Eye (tissue), 1 donor: ENCODE measurements at regions not wholly inside any gene's neighbourhood (a gene's known extent, or its start where the extent isn't known, plus 50 kb on each side); places are given as distances from the start of the nearest gene placed in this dataset.
"Not testable (repeated sequence)": the region's sequence is repeated elsewhere in the genome, so short reads cannot be mapped to it uniquely, and the experiment has no call there.

Experiments used
- DNase-seq: peaks from one replicate; pipeline ENCODE4 v3.0.0-alpha.2; 2015

DNA sequence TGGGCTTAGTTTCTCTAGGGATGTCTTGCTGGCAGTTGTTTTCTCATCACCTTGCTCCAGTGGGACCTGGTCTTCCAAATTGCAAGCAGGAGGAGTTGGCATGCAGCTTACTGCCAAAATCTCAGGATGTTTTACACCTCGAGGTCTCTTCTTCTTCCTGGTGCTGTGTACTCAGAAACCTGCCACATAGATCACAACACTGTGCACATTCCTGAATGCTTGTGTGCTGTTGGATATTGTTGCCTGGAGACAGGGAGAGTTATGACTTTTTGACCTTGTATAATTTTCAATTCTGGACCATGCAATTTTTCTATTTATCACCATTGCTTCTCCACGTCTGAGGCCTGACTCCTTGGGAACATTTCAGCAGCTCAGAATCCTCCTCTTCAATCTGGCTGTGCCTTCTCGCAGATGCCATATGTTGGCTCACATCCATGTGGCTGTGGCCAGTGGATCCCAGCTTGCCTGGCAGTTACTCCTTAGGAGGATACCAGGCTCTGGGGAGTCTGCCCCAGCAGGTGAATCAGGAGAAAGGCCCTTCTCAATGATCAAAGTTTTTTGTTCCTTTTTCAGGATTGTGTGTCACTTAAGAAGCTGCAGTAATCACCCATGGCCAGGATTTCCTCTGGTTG lies 489.3 kb downstream of the TSN start:
- DNase-seq = no peak

- DNase-seq = no peak
Observed at GRCh38 chr2:122249673-122250072, 494.2 kb downstream of the TSN start.

GRCh38 chr2:122251158-122251557 lies 495.7 kb downstream of the TSN start:
- DNase-seq = no peak

DNA sequence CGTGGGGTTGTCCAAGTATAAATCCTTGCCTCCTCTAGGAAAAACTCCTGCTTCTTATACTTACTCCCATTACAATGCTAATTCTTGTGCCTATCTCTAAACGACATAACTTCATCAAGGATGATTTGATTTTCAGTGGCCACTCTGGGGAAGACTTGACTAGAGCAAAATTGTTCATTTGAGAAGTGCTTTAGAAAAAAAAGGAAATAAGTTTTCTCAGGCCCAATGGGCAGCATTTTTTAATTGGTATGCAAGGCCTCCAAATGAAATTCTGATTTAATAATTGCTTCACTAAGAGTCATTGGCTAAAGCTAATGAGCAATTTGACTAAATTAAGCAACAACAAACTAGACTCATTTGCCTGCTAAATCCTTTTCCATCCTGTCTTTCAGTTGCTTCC lies 496.1 kb downstream of the TSN start:
- no peak for DNase-seq

DNA sequence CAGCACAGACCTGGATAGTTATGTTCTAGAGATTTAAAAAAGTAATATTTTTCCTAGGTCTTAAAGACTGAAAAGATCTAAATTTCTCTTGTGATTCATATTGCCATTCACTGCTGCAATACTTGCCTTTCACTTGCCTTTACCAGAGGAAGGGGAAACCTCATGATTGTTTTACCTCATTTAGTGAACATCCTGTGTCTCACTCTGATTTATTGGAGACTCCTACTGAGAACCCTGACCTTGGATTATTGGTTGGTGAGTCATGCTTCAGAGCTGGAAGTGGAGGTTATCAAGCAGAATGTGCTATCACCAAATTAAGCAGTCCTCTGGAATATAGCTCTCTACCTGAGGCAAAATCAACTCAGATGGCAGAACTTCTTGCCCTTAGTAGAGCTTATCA lies 500.5 kb downstream of the TSN start:
- DNase-seq = no peak

GRCh38 chr2:122261911-122262310 lies 506.5 kb downstream of the TSN start:
- peak; percentile 22 for DNase-seq

DNA sequence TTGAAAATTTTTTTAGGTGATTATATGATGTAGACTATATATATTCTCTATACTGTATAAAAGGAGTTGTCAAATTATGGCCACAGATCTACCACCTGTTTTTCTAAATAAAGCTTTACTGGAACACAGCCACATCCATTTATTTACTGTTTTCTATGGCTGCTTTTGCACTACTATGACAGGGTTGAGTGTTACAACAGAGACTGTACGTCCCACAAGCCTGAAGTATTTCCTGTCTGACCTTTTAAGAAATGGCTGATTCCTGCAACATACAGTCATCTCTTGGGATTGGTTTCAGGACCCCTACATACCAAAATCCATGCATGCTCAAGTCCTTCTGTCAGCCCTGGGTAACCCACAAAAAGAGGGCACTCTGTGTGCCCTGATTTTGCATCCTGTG lies 508.3 kb downstream of the TSN start:
- DNase-seq = no peak

- DNase-seq = peak; percentile 69
Observed at GRCh38 chr2:122266636-122267035, 511.2 kb downstream of the TSN start.

GRCh38 chr2:122267947-122268346 lies 512.5 kb downstream of the TSN start:
- DNase-seq = no peak

- no peak for DNase-seq
Observed at GRCh38 chr2:122273785-122274419, 518.5 kb downstream of the TSN start.

- DNase-seq = no peak
Observed at GRCh38 chr2:122277956-122278355, 522.5 kb downstream of the TSN start.

- no peak for DNase-seq
Observed at GRCh38 chr2:122300758-122301157, 545.3 kb downstream of the TSN start.

DNA sequence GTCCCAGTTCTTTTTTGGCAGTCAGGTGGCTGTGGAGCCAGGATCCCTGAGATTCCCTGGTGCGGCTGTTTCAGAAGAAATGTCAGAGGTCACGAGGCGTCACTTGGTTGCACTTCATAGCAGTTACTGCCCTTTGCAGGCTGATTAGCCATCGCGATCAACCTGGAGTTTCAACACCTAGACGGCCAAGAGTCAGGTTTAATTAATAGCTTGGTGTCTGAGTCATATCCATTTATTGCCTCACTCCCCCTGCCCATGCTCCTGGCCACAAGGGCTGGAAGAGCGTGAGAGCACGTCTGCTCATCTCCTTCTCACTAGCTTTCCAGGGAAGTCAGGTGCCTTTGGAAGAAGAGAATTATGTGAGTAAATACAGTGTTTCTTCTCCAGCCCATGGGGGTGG lies 552.3 kb downstream of the TSN start:
- DNase-seq = no peak

DNA sequence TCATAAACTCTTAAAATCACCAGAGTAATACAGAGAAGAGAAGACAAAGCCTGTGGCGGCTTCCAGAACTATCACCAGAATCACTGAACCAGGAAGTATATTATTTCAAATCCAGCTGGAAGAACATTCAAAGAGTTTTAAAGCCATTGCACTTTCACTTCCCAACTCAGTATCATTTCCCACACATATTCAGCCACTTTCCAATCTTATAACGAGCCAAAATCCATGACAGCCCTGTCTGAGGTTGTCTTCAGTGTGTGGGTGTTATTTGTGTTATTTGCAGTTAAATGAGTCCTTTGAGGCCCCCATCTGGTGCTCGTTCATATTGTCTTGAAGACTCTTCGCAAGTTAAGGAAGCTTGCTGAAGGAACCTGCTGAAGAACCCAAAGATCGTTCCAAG lies 559.9 kb downstream of the TSN start:
- DNase-seq = peak; percentile 3

DNA sequence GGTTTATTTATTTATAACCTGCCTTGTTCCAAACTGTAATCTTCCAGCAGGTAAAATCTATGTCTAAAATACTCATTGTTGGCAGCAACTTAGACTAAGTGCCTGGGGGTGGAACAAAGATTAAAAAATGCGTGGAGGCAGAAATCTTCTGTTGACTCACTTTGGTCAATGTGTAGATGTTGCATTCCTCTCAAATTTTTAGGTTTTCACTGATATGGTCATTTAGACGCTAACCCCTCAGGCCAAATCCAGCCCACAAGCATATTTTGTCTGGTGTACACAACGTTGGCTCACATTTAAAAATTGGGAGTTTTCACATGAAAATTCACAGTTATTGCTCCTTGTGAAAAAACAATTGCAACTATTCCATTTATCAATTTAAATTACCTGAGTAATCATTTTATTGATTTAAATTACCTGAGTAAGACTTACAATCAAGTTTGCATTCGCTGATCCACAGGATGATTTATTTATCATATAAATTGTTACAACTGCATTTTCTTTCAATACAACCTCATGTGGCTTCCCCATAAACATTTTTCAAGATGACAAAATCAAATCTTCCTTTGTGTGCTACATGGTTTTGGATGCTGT lies 564.2 kb downstream of the TSN start:
- DNase-seq = no peak

GRCh38 chr2:122322815-122323214 lies 567.4 kb downstream of the TSN start:
- no peak for DNase-seq

DNA sequence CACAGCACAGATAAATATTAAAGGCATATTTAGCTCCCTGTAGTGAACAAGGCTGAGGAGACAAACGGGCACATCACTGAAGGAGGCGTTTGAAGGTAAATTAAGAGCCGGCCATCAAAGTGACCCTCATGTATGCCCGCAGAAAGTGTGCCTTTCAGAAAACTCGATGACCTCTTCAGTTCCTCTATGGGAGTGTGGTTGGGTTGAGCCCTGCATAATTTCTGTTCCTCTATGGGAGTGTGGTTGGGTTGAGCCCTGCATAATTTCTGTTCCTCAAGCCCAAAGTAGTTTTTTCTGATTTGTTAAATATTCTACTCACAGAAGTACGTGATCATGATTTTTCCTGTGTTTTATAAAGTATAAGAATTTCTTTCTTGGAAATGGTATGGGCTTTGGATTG lies 568.5 kb downstream of the TSN start:
- DNase-seq = no peak

GRCh38 chr2:122326471-122326870 lies 571.0 kb downstream of the TSN start:
- no peak for DNase-seq

GRCh38 chr2:122328816-122329215 lies 573.4 kb downstream of the TSN start:
- DNase-seq = no peak

- peak; percentile 4 for DNase-seq
Observed at GRCh38 chr2:122329278-122329677, 573.8 kb downstream of the TSN start.

GRCh38 chr2:122333932-122334331 lies 578.5 kb downstream of the TSN start:
- DNase-seq = no peak

- DNase-seq = no peak
Observed at GRCh38 chr2:122338000-122338399, 582.5 kb downstream of the TSN start.

DNA sequence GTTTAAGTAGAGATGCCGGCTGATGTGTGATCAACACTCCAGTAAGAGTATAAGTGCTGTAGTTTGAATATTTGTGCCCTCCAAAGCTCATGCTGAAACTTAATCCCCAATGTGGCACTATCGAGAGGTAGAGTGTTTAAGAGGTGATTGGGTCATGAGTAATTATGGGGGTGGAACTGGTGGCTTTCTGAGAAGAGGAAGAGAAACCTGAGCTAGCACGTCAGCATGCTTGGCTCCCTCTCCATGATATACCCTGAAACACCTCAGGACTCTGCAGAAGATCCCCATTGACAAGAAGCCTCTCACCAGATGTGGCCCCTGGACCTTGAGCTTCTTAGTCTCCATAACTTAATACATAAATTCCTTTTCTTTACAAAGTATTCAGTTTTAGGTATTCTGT lies 584.8 kb downstream of the TSN start:
- DNase-seq = no peak

GRCh38 chr2:122341007-122341406 lies 585.6 kb downstream of the TSN start:
- no peak for DNase-seq

- DNase-seq = not testable (repeated sequence)
Observed at GRCh38 chr2:122352151-122352550, 596.7 kb downstream of the TSN start.
